GM12878 (cell line): ENCODE measurements at regions not wholly inside any gene's neighbourhood (a gene's known extent, or its start where the extent isn't known, plus 50 kb on each side); places are given as distances from the start of the nearest gene placed in this dataset.

Experiments
- CEBPB ChIP-seq, 2 experiments: fragments of 150-350 bp in 1 of 2; IDR thresholded peaks; 2 replicates each; pipeline ENCODE4 v1.6.1; 2012 to 2014; ENCODE audit warnings: low read depth in 2 of 2, low read length in 2 of 2, borderline replicate concordance in 1 of 2, inconsistent platforms in 1 of 2
- CTCF ChIP-seq, 3 experiments: IDR thresholded peaks in 2 of 3; conservative IDR thresholded peaks in 1 of 3; 2 replicates each; pipeline ENCODE4 v1.5.1; 2011; ENCODE audit warnings: low read depth in 3 of 3, low read length in 3 of 3, mild to moderate bottlenecking in 3 of 3, control low read depth in 2 of 3, moderate library complexity in 2 of 3, inconsistent platforms in 1 of 3, mixed read lengths in 1 of 3; ENCODE audit not compliant: control insufficient read depth in 2 of 3, insufficient read depth in 1 of 3; ENCODE audit errors: extremely low read depth in 1 of 3
- EZH2 ChIP-seq: IDR thresholded peaks from 2 replicates; pipeline ENCODE4 v1.6.1; 2012; ENCODE audit warnings: low read depth, mild to moderate bottlenecking, control low read depth, inconsistent platforms, low read length, borderline replicate concordance; ENCODE audit not compliant: control insufficient read depth
- HCFC1 ChIP-seq: fragments of 150-350 bp; IDR thresholded peaks from 2 replicates; pipeline ENCODE4 v1.6.1; 2014; ENCODE audit warnings: low read length
- REST ChIP-seq: IDR thresholded peaks from 2 replicates; pipeline ENCODE4 v1.6.1; 2012; ENCODE audit warnings: mild to moderate bottlenecking, low read depth, low read length

- TF ChIP-seq CTCF (IDR thresholded peaks at IDR 0.05 in 2 of 3, conservative IDR thresholded peaks at IDR 0.05 in 1 of 3; ENCODE audit: control insufficient read depth in 2 of 3, extremely low read depth in 1 of 3, insufficient read depth in 1 of 3, low read depth in 3 of 3, low read length in 3 of 3) (no peak), HCFC1 (no peak), CEBPB (IDR thresholded peaks at IDR 0.05; ENCODE audit: borderline replicate concordance in 1 of 2, low read depth in 2 of 2, low read length in 2 of 2) (no peak), EZH2 (no peak), REST (no peak)
Measured at GRCh38 chr1:234898455-234899033, 230.1 kb downstream of the TOMM20 start.
